WERI-Rb-1 (cell line): ENCODE measurements at regions not wholly inside any gene's neighbourhood (a gene's known extent, or its start where the extent isn't known, plus 50 kb on each side); places are given as distances from the start of the nearest gene placed in this dataset.

Experiments used
- DNase-seq: peaks from one replicate; pipeline ENCODE4 v3.0.0-alpha.2; 2020
- H3K27ac ChIP-seq: fragments of 250-450 bp; sonication (Bioruptor Pico); 2 replicates; pipeline ENCODE4 v1.5.1; 2020; ENCODE audit warnings: mild to moderate bottlenecking, moderate library complexity
- H3K27me3 ChIP-seq: fragments of 250-450 bp; sonication (Bioruptor Pico); 2 replicates; pipeline ENCODE4 v1.5.1; 2021; ENCODE audit warnings: mild to moderate bottlenecking, low read depth, moderate library complexity; ENCODE audit not compliant: insufficient read depth, severe bottlenecking
- H3K36me3 ChIP-seq: fragments of 250-450 bp; sonication (Bioruptor Pico); 2 replicates; pipeline ENCODE4 v1.5.1; 2020; ENCODE audit warnings: mild to moderate bottlenecking, moderate library complexity
- H3K4me3 ChIP-seq: 2 replicates; pipeline ENCODE4 v1.5.1; 2011; ENCODE audit warnings: low read depth, mild to moderate bottlenecking, control low read depth, low read length
- H3K9me3 ChIP-seq: fragments of 250-450 bp; sonication (Bioruptor Pico); 2 replicates; pipeline ENCODE4 v1.5.1; 2021; ENCODE audit warnings: mild to moderate bottlenecking, moderate library complexity; ENCODE audit not compliant: severe bottlenecking
- CTCF ChIP-seq: IDR thresholded peaks from 2 replicates; pipeline ENCODE4 v1.5.1; 2011; ENCODE audit warnings: low read depth, mild to moderate bottlenecking, control low read depth, inconsistent platforms, low read length

GRCh38 chr13:42394711-42395085 is 122.7 kb downstream of the AKAP11 start:
- Histone ChIP-seq H3K4me3 (no peak overlapping the region), H3K27ac (no peak overlapping the region), H3K27me3 (no peaks in the 10 kb centered on the region), H3K9me3 (no peaks in the 10 kb centered on the region), H3K36me3 (no peaks in the 10 kb centered on the region)
- no peak for DNase-seq
- TF ChIP-seq CTCF: no peak

GRCh38 chr13:42395086-42395821 is 123.3 kb downstream of the AKAP11 start:
- H3K27ac ChIP-seq: no peak overlapping the region
- no peak for DNase-seq
- H3K9me3 ChIP-seq: no peaks in the 10 kb centered on the region
- no peak overlapping the region for H3K4me3 ChIP-seq
- H3K36me3 ChIP-seq: no peaks in the 10 kb centered on the region
- no peaks in the 10 kb centered on the region for H3K27me3 ChIP-seq
- no peak for TF ChIP-seq CTCF

DNA sequence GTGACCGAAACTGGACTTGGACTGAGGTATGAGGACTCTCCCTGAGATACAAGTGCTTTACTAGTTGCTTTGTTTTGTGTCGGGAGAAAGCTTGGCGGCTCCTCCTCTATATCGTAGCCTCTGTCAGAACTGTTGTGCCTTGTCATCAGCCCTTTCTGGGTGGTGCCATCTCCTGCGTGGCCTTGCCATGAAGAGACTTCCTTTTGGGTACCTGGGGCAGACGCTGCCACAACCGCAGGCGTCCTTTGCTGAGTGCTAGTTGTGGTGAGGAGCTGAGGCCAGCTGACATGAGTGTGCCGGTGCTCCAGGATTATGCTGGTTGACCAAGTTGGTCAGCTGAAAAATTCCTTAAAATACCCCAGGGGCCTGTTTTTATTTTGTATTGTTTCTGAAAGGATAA is 124.5 kb downstream of the AKAP11 start:
- no peak overlapping the region for H3K4me3 ChIP-seq
- no peak for DNase-seq
- no peaks in the 10 kb centered on the region for H3K9me3 ChIP-seq
- H3K36me3 ChIP-seq: no peaks in the 10 kb centered on the region
- H3K27ac ChIP-seq: no peak overlapping the region
- TF ChIP-seq CTCF: no peak
- no peaks in the 10 kb centered on the region for H3K27me3 ChIP-seq

DNA sequence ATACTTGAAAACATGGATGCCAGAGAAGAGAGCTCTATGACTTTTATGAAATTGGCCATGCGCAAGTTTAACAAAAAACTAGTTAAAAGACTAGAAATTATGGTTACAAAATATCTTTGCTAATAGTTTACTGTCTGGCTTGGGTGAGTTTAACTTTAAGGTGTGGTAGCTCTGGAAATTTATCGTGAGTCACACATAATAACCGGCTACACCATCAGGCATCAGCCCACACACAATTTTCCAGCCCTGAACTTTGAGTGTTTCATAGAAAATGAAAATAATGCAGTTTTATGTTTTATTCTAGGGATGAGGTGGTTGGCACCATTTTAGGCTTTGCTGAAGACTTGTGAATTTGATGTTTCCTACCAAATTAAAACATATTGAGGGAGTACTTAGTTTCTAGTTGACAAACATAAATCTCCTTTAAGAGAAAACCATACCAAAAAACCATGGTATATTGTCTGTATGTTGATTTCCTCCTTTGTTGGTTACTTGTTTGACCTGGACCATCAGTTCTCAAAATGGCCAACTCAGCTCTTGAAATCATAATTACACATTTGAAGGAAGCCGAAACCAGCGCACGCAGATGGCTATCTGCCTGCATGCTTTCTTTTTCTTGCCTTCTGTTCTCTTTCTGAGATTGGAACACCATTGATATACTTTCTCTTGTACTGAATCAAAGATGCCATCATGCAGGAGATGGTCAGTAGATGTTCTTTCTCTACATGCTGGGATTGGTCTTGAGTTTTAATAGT is 125.1 kb downstream of the AKAP11 start:
- Histone ChIP-seq H3K27ac (no peak overlapping the region), H3K4me3 (no peak overlapping the region), H3K27me3 (no peaks in the 10 kb centered on the region), H3K36me3 (no peaks in the 10 kb centered on the region), H3K9me3 (no peaks in the 10 kb centered on the region)
- DNase-seq: no peak
- no peak for TF ChIP-seq CTCF

DNA sequence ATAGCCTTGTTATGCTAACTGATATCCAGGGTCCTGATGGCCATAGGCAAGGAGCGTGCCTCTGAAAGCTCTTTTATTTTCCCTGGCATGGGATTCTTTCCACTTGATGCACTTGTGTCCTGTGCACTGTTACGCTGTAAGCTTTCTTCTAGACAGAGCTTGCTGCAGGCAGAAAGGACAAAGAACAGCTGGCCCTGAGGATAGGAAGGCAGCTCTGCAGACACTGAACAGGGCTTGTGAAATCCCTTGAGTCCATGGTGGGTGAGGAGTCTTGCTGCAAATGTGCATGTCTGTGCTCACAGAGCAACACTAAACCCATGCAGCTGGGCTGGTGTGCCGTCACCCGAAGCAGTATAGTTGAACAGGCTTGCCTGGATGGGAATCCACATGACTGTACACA is 126.6 kb downstream of the AKAP11 start:
- DNase-seq: no peak
- H3K9me3 ChIP-seq: no peaks in the 10 kb centered on the region
- H3K4me3 ChIP-seq: no peak overlapping the region
- H3K27ac ChIP-seq: no peak overlapping the region
- TF ChIP-seq CTCF: no peak
- no peaks in the 10 kb centered on the region for H3K27me3 ChIP-seq
- no peaks in the 10 kb centered on the region for H3K36me3 ChIP-seq
